ENCODE measurements at regions not wholly inside any gene's neighbourhood (a gene's known extent, or its start where the extent isn't known, plus 50 kb on each side); places are given as distances from the start of the nearest gene placed in this dataset.

- no peak for TF ChIP-seq ZBTB33 (IDR thresholded peaks at IDR 0.05)
- no peak for TF ChIP-seq MAX (IDR thresholded peaks at IDR 0.05)
- no peak for TF ChIP-seq JUND (IDR thresholded peaks at IDR 0.05)
- no peak for TF ChIP-seq ATF3 (IDR thresholded peaks at IDR 0.05)
- TF ChIP-seq YY1 (IDR thresholded peaks at IDR 0.05): no peak
- TF ChIP-seq SP1 (IDR thresholded peaks at IDR 0.05): no peak
- no peak for TF ChIP-seq TAF1 (conservative IDR thresholded peaks at IDR 0.05)
Measured at GRCh38 chr11:119895981-119896380, 167.0 kb upstream of the NECTIN1 start (continued).

GRCh38 chr11:119894916-119895315 is 165.9 kb upstream of the NECTIN1 start:
- WGBS: 94% methylated on average over 4 of the region's 4 CpGs
- DNase-seq (ENCODE audit: low spot score): no peak
- no peak overlapping the region for H3K27ac ChIP-seq (ENCODE audit: low read depth in 1 of 2, low read length in 2 of 2)

More at GRCh38 chr11:119894916-119895315, 165.9 kb upstream of the NECTIN1 start:
- H3K36me3 ChIP-seq (ENCODE audit: control insufficient read depth in 4 of 4, insufficient read depth in 3 of 4, low read depth in 1 of 4, low read length in 3 of 4): no peaks in the 10 kb centered on the region
- TF ChIP-seq HNF4G (IDR thresholded peaks at IDR 0.05): no peak
- no peak for TF ChIP-seq ZBTB33 (IDR thresholded peaks at IDR 0.05)
- TF ChIP-seq NR2F2 (IDR thresholded peaks at IDR 0.05): no peak
- TF ChIP-seq JUND (IDR thresholded peaks at IDR 0.05): no peak
- TF ChIP-seq YY1 (IDR thresholded peaks at IDR 0.05): no peak
- TF ChIP-seq RXRA (IDR thresholded peaks at IDR 0.05): no peak
- no peak for TF ChIP-seq FOXA2 (IDR thresholded peaks at IDR 0.05)
- TF ChIP-seq TAF1 (conservative IDR thresholded peaks at IDR 0.05): no peak
- TF ChIP-seq GABPA (IDR thresholded peaks at IDR 0.05 in 1 of 2, conservative IDR thresholded peaks at IDR 0.05 in 1 of 2): no peak
- TF ChIP-seq FOXA1 (IDR thresholded peaks at IDR 0.05): no peak
- TF ChIP-seq CTCF (IDR thresholded peaks at IDR 0.05; ENCODE audit: low read depth, low read length, missing input control): no peak
- TF ChIP-seq REST (IDR thresholded peaks at IDR 0.05): no peak
- no peak for TF ChIP-seq SP1 (IDR thresholded peaks at IDR 0.05)
- TF ChIP-seq MAX (IDR thresholded peaks at IDR 0.05): no peak
- no peak for TF ChIP-seq RAD21 (IDR thresholded peaks at IDR 0.05)
- TF ChIP-seq EGR1 (IDR thresholded peaks at IDR 0.05; ENCODE audit: low read depth in 2 of 2): no peak
- TF ChIP-seq ATF3 (IDR thresholded peaks at IDR 0.05): no peak
- TF ChIP-seq HNF4A (conservative IDR thresholded peaks at IDR 0.05): no peak
- no peaks in the 10 kb centered on the region for H3K27me3 ChIP-seq (ENCODE audit: control insufficient read depth in 4 of 4, insufficient read depth in 4 of 4, low read length in 3 of 4)
- H3K4me1 ChIP-seq (ENCODE audit: control insufficient read depth in 4 of 4, insufficient read depth in 4 of 4, low read length in 3 of 4): no peaks in the 10 kb centered on the region
- H3K9me3 ChIP-seq (ENCODE audit: control insufficient read depth in 4 of 4, low read length in 3 of 4): no peaks in the 10 kb centered on the region
- no peak overlapping the region for H3K4me3 ChIP-seq (ENCODE audit: low read depth in 1 of 3, low read length in 3 of 3)
- H3K9ac ChIP-seq (ENCODE audit: low read depth in 1 of 2, low read length in 2 of 2): no peak overlapping the region

All from liver (tissue), 8 donors.